ENCODE measurements at regions not wholly inside any gene's neighbourhood (a gene's known extent, or its start where the extent isn't known, plus 50 kb on each side); places are given as distances from the start of the nearest gene placed in this dataset.

GRCh38 chr2:18311420-18312195 lies 248.8 kb downstream of the RDH14 start:
- H3K9ac ChIP-seq (ENCODE audit: insufficient read depth, low read length) = no peak overlapping the region
- peak; percentile 55 to 73 for DNase-seq (ENCODE audit: low read depth in 2 of 2)
- no peak overlapping the region for H3K4me2 ChIP-seq (ENCODE audit: extremely low read depth, insufficient read depth, low read length)
- H3K9me3 ChIP-seq (ENCODE audit: control insufficient read depth, insufficient read depth, low read depth, low read length) = no peaks in the 10 kb centered on the region
- no peaks in the 10 kb centered on the region for H3K4me1 ChIP-seq (ENCODE audit: control insufficient read depth, extremely low read depth, insufficient read depth, low read length)
- TF ChIP-seq CTCF (conservative IDR thresholded peaks at IDR 0.05 in 1 of 2, IDR thresholded peaks at IDR 0.05 in 1 of 2; ENCODE audit: low read depth in 1 of 2, low read length in 2 of 2) = no peak
- TF ChIP-seq EZH2 (IDR thresholded peaks at IDR 0.05; ENCODE audit: low read length, missing control alignments) = no peak
- no peak overlapping the region for H2AFZ ChIP-seq (ENCODE audit: low read length)
- H4K20me1 ChIP-seq (ENCODE audit: control insufficient read depth, extremely low read depth, insufficient read depth, low read length) = no peaks in the 10 kb centered on the region
- no peaks in the 10 kb centered on the region for H3K36me3 ChIP-seq (ENCODE audit: control insufficient read depth, insufficient read depth, low read length)
- H3K79me2 ChIP-seq (ENCODE audit: control insufficient read depth, insufficient read depth, low read length) = no peaks in the 10 kb centered on the region
- H3K4me3 ChIP-seq (replicated peaks in 1 of 4; ENCODE audit: control extremely low read depth in 1 of 4, insufficient read depth in 1 of 4, low read depth in 3 of 4, low read length in 4 of 4) = no peak overlapping the region
- no peaks in the 10 kb centered on the region for H3K27me3 ChIP-seq (ENCODE audit: control insufficient read depth, insufficient read depth, low read length)
- no peak overlapping the region for H3K27ac ChIP-seq (ENCODE audit: insufficient read depth, low read length)

GRCh38 chr2:18309627-18310026 lies 250.8 kb downstream of the RDH14 start:
- Histone ChIP-seq H2AFZ (ENCODE audit: low read length) (no peak overlapping the region), H3K27me3 (ENCODE audit: control insufficient read depth, insufficient read depth, low read length) (no peaks in the 10 kb centered on the region), H3K79me2 (ENCODE audit: control insufficient read depth, insufficient read depth, low read length) (no peaks in the 10 kb centered on the region), H4K20me1 (ENCODE audit: control insufficient read depth, extremely low read depth, insufficient read depth, low read length) (no peaks in the 10 kb centered on the region), H3K4me3 (replicated peaks in 1 of 4; ENCODE audit: control extremely low read depth in 1 of 4, insufficient read depth in 1 of 4, low read depth in 3 of 4, low read length in 4 of 4) (no peak overlapping the region), H3K4me1 (ENCODE audit: control insufficient read depth, extremely low read depth, insufficient read depth, low read length) (no peaks in the 10 kb centered on the region), H3K9ac (ENCODE audit: insufficient read depth, low read length) (no peak overlapping the region), H3K27ac (ENCODE audit: insufficient read depth, low read length) (no peak overlapping the region), H3K4me2 (ENCODE audit: extremely low read depth, insufficient read depth, low read length) (no peak overlapping the region), H3K9me3 (ENCODE audit: control insufficient read depth, insufficient read depth, low read depth, low read length) (no peaks in the 10 kb centered on the region), H3K36me3 (ENCODE audit: control insufficient read depth, insufficient read depth, low read length) (no peaks in the 10 kb centered on the region)
- TF ChIP-seq CTCF (conservative IDR thresholded peaks at IDR 0.05 in 1 of 2, IDR thresholded peaks at IDR 0.05 in 1 of 2; ENCODE audit: low read depth in 1 of 2, low read length in 2 of 2) = no peak
- TF ChIP-seq EZH2 (IDR thresholded peaks at IDR 0.05; ENCODE audit: low read length, missing control alignments) = no peak
- DNase-seq (ENCODE audit: low read depth in 2 of 2) = no peak

GRCh38 chr2:18309188-18309587 lies 251.3 kb downstream of the RDH14 start:
- Histone ChIP-seq H3K9ac (ENCODE audit: insufficient read depth, low read length) (no peak overlapping the region), H3K27ac (ENCODE audit: insufficient read depth, low read length) (no peak overlapping the region), H4K20me1 (ENCODE audit: control insufficient read depth, extremely low read depth, insufficient read depth, low read length) (no peaks in the 10 kb centered on the region), H3K79me2 (ENCODE audit: control insufficient read depth, insufficient read depth, low read length) (no peaks in the 10 kb centered on the region), H2AFZ (ENCODE audit: low read length) (no peak overlapping the region), H3K4me2 (ENCODE audit: extremely low read depth, insufficient read depth, low read length) (no peak overlapping the region), H3K4me1 (ENCODE audit: control insufficient read depth, extremely low read depth, insufficient read depth, low read length) (no peaks in the 10 kb centered on the region), H3K4me3 (replicated peaks in 1 of 4; ENCODE audit: control extremely low read depth in 1 of 4, insufficient read depth in 1 of 4, low read depth in 3 of 4, low read length in 4 of 4) (no peak overlapping the region), H3K27me3 (ENCODE audit: control insufficient read depth, insufficient read depth, low read length) (no peaks in the 10 kb centered on the region), H3K9me3 (ENCODE audit: control insufficient read depth, insufficient read depth, low read depth, low read length) (no peaks in the 10 kb centered on the region), H3K36me3 (ENCODE audit: control insufficient read depth, insufficient read depth, low read length) (no peaks in the 10 kb centered on the region)
- TF ChIP-seq CTCF (conservative IDR thresholded peaks at IDR 0.05 in 1 of 2, IDR thresholded peaks at IDR 0.05 in 1 of 2; ENCODE audit: low read depth in 1 of 2, low read length in 2 of 2) (no peak), EZH2 (IDR thresholded peaks at IDR 0.05; ENCODE audit: low read length, missing control alignments) (no peak)
- no peak for DNase-seq (ENCODE audit: low read depth in 2 of 2)

All from fibroblast of lung (primary cell).